A549 (cell line): ENCODE measurements at regions not wholly inside any gene's neighbourhood (a gene's known extent, or its start where the extent isn't known, plus 50 kb on each side); places are given as distances from the start of the nearest gene placed in this dataset.

Experiments
- ATAC-seq, 2 experiments: fragments of 200-7000 bp in 1 of 2; fragments of >200 bp in 1 of 2; cut with Nextera tagmentation in 1 of 2; cut with Tn5 transposase in 1 of 2; 3 replicates each; pipeline versions ENCODE4 v1.8.0 to v1.9.1; 2018 to 2020; ENCODE audit warnings: mild to moderate bottlenecking in 1 of 2, moderate library complexity in 1 of 2
- CTCF ChIA-PET: fragments of 300-600 bp; sonication (Branson Sonifier 250); formaldehyde crosslinking; extraction: SDS; loops from one replicate; lab custom pipeline; 2021; ENCODE audit warnings: antibody characterized with exemption, inconsistent platforms; lab: Yijun Ruan, JAX
- POLR2A ChIA-PET: fragments of 350-600 bp; formaldehyde crosslinking; extraction: SDS; loops from one replicate; lab custom pipeline; 2021; ENCODE audit warnings: antibody characterized with exemption, inconsistent platforms; lab: Yijun Ruan, JAX
- DNase-seq, 2 experiments: peaks; one replicate each; pipeline versions ENCODE4 v3.0.0 to v3.0.0-alpha.2; 2011 to 2016; ENCODE audit warnings: low read depth in 1 of 2, low spot score in 1 of 2
- FAIRE-seq: peaks from 2 replicates; lab custom pipeline; 2011; peaks lifted over from hg19 to GRCh38; lab: Jason Lieb, UNC
- H3K27ac ChIP-seq, 2 experiments: fragments of >200 bp; sonication (Bioruptor Twin); formaldehyde crosslinking; 3 replicates each; pipeline ENCODE4 v1.5.1; 2016 to 2017
- H3K4me1 ChIP-seq: fragments of >200 bp; sonication (Bioruptor Twin); formaldehyde crosslinking; 3 replicates; pipeline ENCODE4 v1.6.1; 2016
- H3K4me2 ChIP-seq: fragments of >200 bp; sonication (Bioruptor Twin); formaldehyde crosslinking; 3 replicates; pipeline ENCODE4 v1.6.1; 2016
- H3K4me3 ChIP-seq: fragments of >200 bp; sonication (Bioruptor Twin); formaldehyde crosslinking; 3 replicates; pipeline ENCODE4 v1.5.1; 2016
- H3K9me3 ChIP-seq: fragments of >200 bp; sonication (Bioruptor Twin); formaldehyde crosslinking; 3 replicates; pipeline ENCODE4 v1.6.1; 2016
- ATOH8 ChIP-seq: fragments of 250-450 bp; sonication (Bioruptor Pico); IDR thresholded peaks from 2 replicates; pipeline ENCODE4 v1.5.0; 2020; ENCODE audit warnings: low read depth, mild to moderate bottlenecking, moderate library complexity
- BHLHE40 ChIP-seq: IDR thresholded peaks from 2 replicates; pipeline ENCODE4 v1.6.1; 2012; ENCODE audit warnings: low read depth, low read length, inconsistent platforms
- CBX8 ChIP-seq: fragments of 200-600 bp; sonication (generic); IDR thresholded peaks from 2 replicates; pipeline ENCODE4 v1.6.1; 2016
- CTCF ChIP-seq: fragments of >200 bp; sonication (Bioruptor Twin); formaldehyde crosslinking; IDR thresholded peaks from 3 replicates; pipeline ENCODE4 v1.5.1; 2016
- E2F6 ChIP-seq: IDR thresholded peaks from 2 replicates; pipeline ENCODE4 v1.6.1; 2012; ENCODE audit warnings: low read depth, borderline replicate concordance
- EHMT2 ChIP-seq: fragments of 200-600 bp; sonication (generic); IDR thresholded peaks from 2 replicates; pipeline ENCODE4 v1.6.1; 2016; ENCODE audit warnings: antibody characterized with exemption, low read depth, mild to moderate bottlenecking, moderate library complexity
- FOSB ChIP-seq: fragments of 250-450 bp; sonication (Bioruptor Pico); IDR thresholded peaks from 2 replicates; pipeline ENCODE4 v1.5.0; 2020; ENCODE audit warnings: mild to moderate bottlenecking, moderate library complexity
- HOXA7 ChIP-seq: fragments of 250-450 bp; sonication (Bioruptor Pico); IDR thresholded peaks from 2 replicates; pipeline ENCODE4 v1.5.0; 2020; ENCODE audit warnings: mild to moderate bottlenecking, moderate library complexity
- JUN ChIP-seq, 2 experiments: fragments of >200 bp; sonication (Bioruptor Twin); formaldehyde crosslinking; IDR thresholded peaks; 2 replicates in 1 of 2; 3 replicates in 1 of 2; pipeline ENCODE4 v1.6.1; 2016 to 2017
- KDM1A ChIP-seq: fragments of 200-600 bp; sonication (generic); IDR thresholded peaks from 2 replicates; pipeline ENCODE4 v1.6.1; 2016; ENCODE audit warnings: low read depth, mild to moderate bottlenecking
- KDM5A ChIP-seq: fragments of 200-600 bp; sonication (generic); IDR thresholded peaks from 2 replicates; pipeline ENCODE4 v1.6.1; 2016; ENCODE audit warnings: antibody characterized with exemption, mild to moderate bottlenecking
- MAZ ChIP-seq: fragments of 150-350 bp; IDR thresholded peaks from 2 replicates; pipeline ENCODE4 v1.6.1; 2014; ENCODE audit warnings: antibody characterized with exemption, low read depth, low read length, borderline replicate concordance
- MYC ChIP-seq: IDR thresholded peaks from 2 replicates; pipeline ENCODE4 v1.6.1; 2012; ENCODE audit warnings: mild to moderate bottlenecking, inconsistent platforms, low read length, improper control_type of control experiment, borderline replicate concordance
- NR3C1 ChIP-seq: fragments of >200 bp; sonication (Bioruptor Twin); formaldehyde crosslinking; IDR thresholded peaks from 3 replicates; pipeline ENCODE4 v1.6.1; 2017
- PBX3 ChIP-seq: IDR thresholded peaks from 2 replicates; pipeline ENCODE4 v1.6.1; 2012
- POLR2A ChIP-seq: IDR thresholded peaks from 2 replicates; pipeline ENCODE4 v1.6.1; 2012; ENCODE audit warnings: mild to moderate bottlenecking, low read length
- RCOR1 ChIP-seq: fragments of 150-350 bp; IDR thresholded peaks from 2 replicates; pipeline ENCODE4 v1.6.1; 2014; ENCODE audit warnings: antibody characterized with exemption, low read length, low read depth
- RFX5 ChIP-seq: fragments of 450-650 bp; IDR thresholded peaks from 2 replicates; pipeline ENCODE4 v1.7.1; 2014; ENCODE audit warnings: antibody characterized with exemption, mild to moderate bottlenecking, moderate library complexity
- RNF2 ChIP-seq: fragments of 200-600 bp; sonication (generic); IDR thresholded peaks from 2 replicates; pipeline ENCODE4 v1.6.1; 2016; ENCODE audit warnings: low read depth, mild to moderate bottlenecking, antibody characterized with exemption, moderate library complexity, borderline replicate concordance
- SMC3 ChIP-seq: fragments of >200 bp; sonication (Bioruptor Twin); formaldehyde crosslinking; IDR thresholded peaks from 3 replicates; pipeline ENCODE4 v1.6.1; 2018; ENCODE audit warnings: inconsistent platforms
- TP53 ChIP-seq: fragments of 250-450 bp; sonication (Bioruptor Pico); IDR thresholded peaks from 2 replicates; pipeline ENCODE4 v1.5.0; 2021; ENCODE audit warnings: mild to moderate bottlenecking, moderate library complexity
- WGBS: methylation state at CpG from one replicate; pipeline ENCODE4 v1.1.6; 2017; ENCODE audit errors: missing lambda C conversion rate; 5-methylcytosine and 5-hydroxymethylcytosine counted together

- Histone ChIP-seq H3K9me3 (no peaks in the 10 kb centered on the region), H3K4me1 (no peaks in the 10 kb centered on the region), H3K4me3 (no peak overlapping the region), H3K27ac (no peak overlapping the region)
- 27% methylated on average over 2 of the region's 2 CpGs for WGBS
- CTCF ChIA-PET = no interaction called here
- FAIRE-seq = no peak
- TF ChIP-seq NR3C1 (no peak), TP53 (CRISPR knock-in tag) (no peak), RFX5 (no peak), KDM1A (no peak), MAZ (no peak), E2F6 (no peak), CTCF (no peak), CBX8 (no peak)
- TF ChIP-seq, all 56 proteins: peak for 0
- POLR2A ChIA-PET = no interaction called here
- no peak overlapping the region for H3K4me2 ChIP-seq
- ATAC-seq (no peak), DNase-seq (no peak)
These were observed 963.0 kb downstream of the CNTNAP5 start for GRCh38 chr2:124988111-124988510.

GRCh38 chr2:124988794-124989193 lies 963.7 kb downstream of the CNTNAP5 start:
- H3K4me1 ChIP-seq = no peaks in the 10 kb centered on the region
- 10% methylated on average over 3 of the region's 3 CpGs for WGBS
- TF ChIP-seq POLR2A = no peak
- no peak for TF ChIP-seq E2F6
- no peak for TF ChIP-seq KDM5A
- no peak for TF ChIP-seq PBX3
- TF ChIP-seq EHMT2 = no peak
- TF ChIP-seq FOSB = no peak
- no peak for TF ChIP-seq ATOH8 (CRISPR knock-in tag)
- TF ChIP-seq HOXA7 (CRISPR knock-in tag) = no peak
- TF ChIP-seq BHLHE40 = no peak
- no peak for TF ChIP-seq SMC3
- no peak for TF ChIP-seq JUN (IDR thresholded peaks at IDR 0.05)
- TF ChIP-seq RCOR1 = no peak
- TF ChIP-seq CBX8 = no peak
- TF ChIP-seq RNF2 = no peak
- ATAC-seq = no peak
- no peak overlapping the region for H3K4me3 ChIP-seq
- FAIRE-seq = no peak
- DNase-seq = no peak
- CTCF ChIA-PET = no interaction called here
- H3K4me2 ChIP-seq = no peak overlapping the region
- no peak overlapping the region for H3K27ac ChIP-seq
- POLR2A ChIA-PET = no interaction called here
- H3K9me3 ChIP-seq = no peaks in the 10 kb centered on the region

GRCh38 chr2:124993809-124994208 lies 968.7 kb downstream of the CNTNAP5 start:
- no peak overlapping the region for H3K4me2 ChIP-seq
- POLR2A ChIA-PET = no interaction called here

More at GRCh38 chr2:124993809-124994208, 968.7 kb downstream of the CNTNAP5 start:
- Histone ChIP-seq H3K27ac (no peak overlapping the region), H3K4me3 (no peak overlapping the region), H3K9me3 (no peaks in the 10 kb centered on the region), H3K4me1 (no peaks in the 10 kb centered on the region)
- FAIRE-seq (no peak), ATAC-seq (no peak), DNase-seq (no peak)
- CTCF ChIA-PET = no interaction called here
- under 1% methylated on average over 4 of the region's 4 CpGs for WGBS
- no peak for TF ChIP-seq MYC
